Adipocyte (in vitro differentiated cells): ENCODE measurements at regions not wholly inside any gene's neighbourhood (a gene's known extent, or its start where the extent isn't known, plus 50 kb on each side); places are given as distances from the start of the nearest gene placed in this dataset.
"Not testable (repeated sequence)": the region's sequence is repeated elsewhere in the genome, so short reads cannot be mapped to it uniquely, and the experiment has no call there.

Source experiments
- DNase-seq: peaks from one replicate; pipeline ENCODE4 v3.0.0-alpha.2; 2015; ENCODE audit warnings: low read depth
- H3K27me3 ChIP-seq: replicated peaks from 2 replicates; pipeline ENCODE4 v1.7.0; 2013; ENCODE audit warnings: mild to moderate bottlenecking, low read length, moderate library complexity; ENCODE audit not compliant: control insufficient read depth, insufficient read depth
- H3K36me3 ChIP-seq: 2 replicates; pipeline ENCODE4 v1.7.0; 2013; ENCODE audit warnings: low read length, mild to moderate bottlenecking, moderate library complexity; ENCODE audit not compliant: control insufficient read depth, insufficient read depth, severe bottlenecking
- H3K4me1 ChIP-seq: 2 replicates; pipeline ENCODE4 v1.7.0; 2013; ENCODE audit warnings: mild to moderate bottlenecking, low read length, moderate library complexity; ENCODE audit not compliant: control insufficient read depth, insufficient read depth
- H3K4me3 ChIP-seq: 2 replicates; pipeline ENCODE4 v1.7.0; 2013; ENCODE audit warnings: mild to moderate bottlenecking, low read length, moderate library complexity
- H3K9ac ChIP-seq: 2 replicates; pipeline ENCODE4 v1.7.0; 2013; ENCODE audit warnings: mild to moderate bottlenecking, low read length, moderate library complexity
- H3K9me3 ChIP-seq: 2 replicates; pipeline ENCODE4 v1.7.0; 2013; ENCODE audit warnings: mild to moderate bottlenecking, low read length, moderate library complexity; ENCODE audit not compliant: control insufficient read depth

DNA sequence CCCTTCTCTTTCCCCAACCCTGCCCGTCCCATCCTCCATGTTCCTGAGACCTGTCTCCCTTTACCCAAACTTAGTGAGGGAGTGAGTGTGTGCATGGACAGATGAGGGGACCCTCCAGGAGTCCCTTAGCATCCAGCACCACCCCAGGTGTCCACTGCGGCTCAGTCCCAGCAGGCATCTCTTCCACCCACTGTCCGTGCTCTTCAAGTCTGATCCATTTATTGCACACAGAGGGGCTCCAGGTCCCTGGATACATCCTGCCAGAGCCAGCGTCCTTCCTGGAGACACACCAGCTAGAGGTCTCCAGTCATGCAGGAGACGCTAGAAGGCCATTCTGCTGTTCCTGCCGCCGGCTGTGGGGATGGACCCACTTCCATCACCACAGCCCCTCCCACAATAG lies 239.2 kb downstream of the ADGRD1 start:
- Histone ChIP-seq H3K4me1 (no peaks in the 10 kb centered on the region), H3K36me3 (no peaks in the 10 kb centered on the region), H3K27me3 (peaks cover 6% of the 10 kb centered on the region), H3K9ac (no peak overlapping the region), H3K9me3 (no peaks in the 10 kb centered on the region), H3K4me3 (no peak overlapping the region)
- no peak for DNase-seq

DNA sequence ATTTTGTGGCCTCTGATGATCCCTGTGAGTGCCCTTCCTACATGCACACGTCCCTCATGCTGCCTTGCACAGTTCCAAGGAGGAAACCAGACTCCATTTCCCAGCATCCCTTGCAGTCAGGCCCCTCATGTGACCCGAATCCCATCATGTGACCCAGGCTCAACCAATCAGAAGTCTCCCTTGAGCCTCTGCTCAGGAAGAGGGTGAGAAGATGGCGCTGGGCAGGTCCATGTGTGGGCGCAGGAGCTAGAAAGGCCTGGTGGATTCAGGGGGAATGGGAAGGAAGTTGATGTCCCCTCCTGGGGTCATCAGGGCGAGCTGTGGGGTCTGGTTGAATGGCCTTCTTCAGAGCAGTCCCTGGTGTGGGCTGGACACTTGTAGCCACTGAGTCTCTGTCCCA lies 240.5 kb downstream of the ADGRD1 start:
- DNase-seq, result no peak
- no peaks in the 10 kb centered on the region for H3K36me3 ChIP-seq
- peaks cover 11% of the 10 kb centered on the region for H3K27me3 ChIP-seq
- no peak overlapping the region for H3K4me3 ChIP-seq
- no peaks in the 10 kb centered on the region for H3K4me1 ChIP-seq
- H3K9ac ChIP-seq, result no peak overlapping the region
- H3K9me3 ChIP-seq, result no peaks in the 10 kb centered on the region

- H3K36me3 ChIP-seq, result no peaks in the 10 kb centered on the region
- no peak for DNase-seq
Observed at GRCh38 chr12:131195796-131196195, 242.1 kb downstream of the ADGRD1 start.

GRCh38 chr12:131196220-131196619 lies 242.5 kb downstream of the ADGRD1 start:
- H3K4me3 ChIP-seq, result no peak overlapping the region
- peaks cover 11% of the 10 kb centered on the region for H3K27me3 ChIP-seq
- H3K9me3 ChIP-seq, result no peaks in the 10 kb centered on the region
- H3K4me1 ChIP-seq, result no peaks in the 10 kb centered on the region
- no peaks in the 10 kb centered on the region for H3K36me3 ChIP-seq
- DNase-seq, result no peak
- H3K9ac ChIP-seq, result no peak overlapping the region

More at GRCh38 chr12:131195796-131196195, 242.1 kb downstream of the ADGRD1 start:
- Histone ChIP-seq H3K9me3 (no peaks in the 10 kb centered on the region), H3K4me1 (no peaks in the 10 kb centered on the region), H3K9ac (no peak overlapping the region), H3K4me3 (no peak overlapping the region), H3K27me3 (peaks cover 11% of the 10 kb centered on the region)

DNA sequence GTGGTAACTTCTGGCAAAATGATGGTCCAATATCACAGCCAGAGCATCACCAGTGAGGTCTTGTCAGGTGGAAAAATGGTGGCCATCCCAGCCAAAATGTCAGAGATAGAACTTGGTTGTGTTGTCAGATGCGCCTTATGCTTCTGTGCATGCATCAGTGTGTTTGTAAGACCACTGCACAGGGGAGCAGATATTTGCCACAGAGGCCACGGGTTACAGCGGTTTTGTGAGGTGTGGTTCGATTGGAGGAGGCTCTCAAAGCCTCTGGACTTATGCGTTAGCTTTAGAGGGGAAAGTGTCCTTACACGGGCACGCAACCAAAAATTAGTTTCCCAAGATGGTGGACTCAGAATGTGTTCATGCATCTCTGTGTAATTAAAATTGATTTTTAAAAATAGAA lies 243.8 kb downstream of the ADGRD1 start:
- Histone ChIP-seq H3K4me1 (no peaks in the 10 kb centered on the region), H3K36me3 (no peaks in the 10 kb centered on the region), H3K9me3 (no peaks in the 10 kb centered on the region), H3K27me3 (peaks cover 11% of the 10 kb centered on the region), H3K4me3 (no peak overlapping the region), H3K9ac (no peak overlapping the region)
- no peak for DNase-seq

DNA sequence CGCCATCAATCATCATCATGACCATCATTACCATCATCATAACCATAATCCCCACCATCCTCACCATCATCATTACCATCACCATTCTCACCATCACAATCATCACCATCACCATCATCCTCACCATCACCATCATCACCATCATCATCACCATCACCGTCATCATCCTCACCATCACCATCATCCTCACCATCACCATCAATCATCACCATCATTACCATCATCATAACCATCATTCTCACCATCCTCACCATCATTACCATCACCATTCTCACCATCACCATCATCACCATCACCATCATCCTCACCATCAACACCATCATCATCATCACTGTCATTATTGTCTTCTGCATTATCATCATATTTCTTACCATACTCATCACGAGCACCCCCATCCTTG lies 245.5 kb downstream of the ADGRD1 start:
- H3K36me3 ChIP-seq, result no peaks in the 10 kb centered on the region
- H3K4me3 ChIP-seq, result no peak overlapping the region
- H3K9me3 ChIP-seq, result no peaks in the 10 kb centered on the region
- no peaks in the 10 kb centered on the region for H3K4me1 ChIP-seq
- H3K9ac ChIP-seq, result no peak overlapping the region
- DNase-seq, result no peak
- peaks cover 11% of the 10 kb centered on the region for H3K27me3 ChIP-seq

GRCh38 chr12:131201912-131202311 lies 248.2 kb downstream of the ADGRD1 start:
- not testable (repeated sequence) for H3K27me3 ChIP-seq, H3K9me3 ChIP-seq, DNase-seq, H3K4me3 ChIP-seq, H3K9ac ChIP-seq, H3K4me1 ChIP-seq, H3K36me3 ChIP-seq

- no peak for DNase-seq
- Histone ChIP-seq H3K9me3 (no peaks in the 10 kb centered on the region), H3K36me3 (no peaks in the 10 kb centered on the region), H3K27me3 (peaks cover 5% of the 10 kb centered on the region), H3K4me1 (no peaks in the 10 kb centered on the region), H3K4me3 (no peak overlapping the region), H3K9ac (no peak overlapping the region)
Observed at GRCh38 chr12:131202592-131203378, 249.1 kb downstream of the ADGRD1 start.

DNA sequence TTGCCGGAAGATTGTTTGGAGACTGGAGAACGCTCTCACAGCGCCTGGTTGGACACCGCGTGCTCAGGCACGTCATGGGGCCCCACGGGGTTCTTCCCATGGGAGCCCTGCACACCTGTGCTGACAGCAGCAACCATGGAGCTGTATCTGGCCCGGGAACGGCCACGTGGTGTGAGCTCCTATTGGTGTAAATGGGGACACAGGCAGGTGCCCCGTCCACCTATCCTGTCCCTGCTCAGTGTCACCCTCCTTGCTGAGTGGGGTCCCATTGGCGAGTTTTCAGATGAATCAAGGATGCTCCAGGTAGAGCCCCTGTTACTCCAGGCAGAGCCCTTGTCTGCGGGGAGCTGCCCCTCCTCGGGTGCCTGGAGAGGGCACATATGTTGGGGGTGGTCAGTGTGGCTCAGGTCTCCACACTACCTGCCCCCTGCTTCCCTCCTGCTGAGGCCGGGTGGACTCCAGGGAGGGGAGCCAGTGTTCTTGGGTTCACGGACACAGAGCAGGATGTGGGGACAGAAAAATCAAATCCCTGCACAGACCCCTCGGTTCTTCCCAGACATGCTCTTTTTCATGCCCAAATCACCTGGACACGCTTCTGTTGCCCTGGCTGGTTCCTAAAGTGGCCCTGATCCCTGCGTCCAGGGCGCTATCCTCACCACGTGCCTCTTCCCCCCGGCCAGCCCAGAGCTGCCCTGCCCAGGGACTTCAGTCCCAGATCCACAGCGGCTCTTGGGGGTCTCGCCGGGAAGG lies 250.1 kb downstream of the ADGRD1 start:
- H3K36me3 ChIP-seq, result no peaks in the 10 kb centered on the region

DNA sequence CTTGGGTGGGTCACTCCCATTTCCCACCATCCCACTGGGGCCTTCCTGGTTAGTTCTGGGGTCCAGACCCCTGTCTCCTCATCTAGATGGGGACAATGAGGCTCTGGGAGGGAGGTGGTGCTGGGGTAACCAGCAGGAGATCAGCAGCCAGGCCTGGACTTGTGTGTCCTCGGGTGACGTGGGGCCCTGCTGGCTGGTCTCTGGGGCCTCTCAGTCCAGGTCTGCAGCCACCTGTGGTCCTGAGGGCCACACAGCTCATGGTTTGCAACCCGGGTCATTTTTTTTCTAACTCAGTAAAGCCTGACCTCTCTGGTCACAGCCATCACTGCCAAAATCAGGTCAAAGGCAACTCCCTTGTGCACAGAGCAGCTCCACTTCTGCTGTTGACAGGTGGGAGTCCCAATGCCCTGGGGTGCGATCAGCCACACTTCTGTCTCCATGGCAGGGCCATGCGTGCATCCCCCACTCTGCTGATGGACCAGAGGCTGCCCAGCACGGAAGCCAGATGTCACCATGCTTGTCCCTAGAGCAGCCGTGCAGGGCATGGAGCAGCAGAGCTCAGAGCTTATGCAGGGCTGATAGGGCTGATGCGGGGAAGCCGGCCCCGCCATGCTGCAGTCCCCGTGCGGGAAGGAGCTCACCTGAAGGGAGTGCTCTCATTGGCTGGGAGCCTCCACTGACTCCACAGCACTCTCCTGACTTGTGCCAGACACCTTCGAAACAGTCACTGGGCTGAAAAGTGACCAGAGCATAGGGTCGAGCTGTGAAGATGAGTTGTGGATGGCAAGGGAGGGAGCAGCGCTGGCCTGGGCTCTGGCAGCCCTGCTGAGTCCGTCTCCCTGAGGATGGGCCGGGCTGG lies 250.9 kb downstream of the ADGRD1 start:
- no peak for DNase-seq
- H3K27me3 ChIP-seq, result peaks cover 7% of the 10 kb centered on the region
- H3K36me3 ChIP-seq, result no peaks in the 10 kb centered on the region
- H3K9me3 ChIP-seq, result no peaks in the 10 kb centered on the region
- no peaks in the 10 kb centered on the region for H3K4me1 ChIP-seq
- no peak overlapping the region for H3K9ac ChIP-seq
- H3K4me3 ChIP-seq, result no peak overlapping the region

More for the DNA sequence above, 250.1 kb downstream of the ADGRD1 start:
- H3K9ac ChIP-seq, result no peak overlapping the region
- no peak overlapping the region for H3K4me3 ChIP-seq
- no peaks in the 10 kb centered on the region for H3K4me1 ChIP-seq
- H3K9me3 ChIP-seq, result no peaks in the 10 kb centered on the region
- peaks cover 5% of the 10 kb centered on the region for H3K27me3 ChIP-seq
- no peak for DNase-seq
